ENCODE measurements at regions not wholly inside any gene's neighbourhood (a gene's known extent, or its start where the extent isn't known, plus 50 kb on each side); places are given as distances from the start of the nearest gene placed in this dataset.

GRCh38 chr14:104395941-104396681 lies 183.5 kb upstream of the C14orf180 start:
- no peak overlapping the region for H3K9ac ChIP-seq (ENCODE audit: low read length)
- no peak overlapping the region for H3K4me3 ChIP-seq (ENCODE audit: low read length)
- H3K9me3 ChIP-seq (ENCODE audit: low read length): no peaks in the 10 kb centered on the region
- no peaks in the 10 kb centered on the region for H3K27me3 ChIP-seq (ENCODE audit: insufficient read depth, low read depth, low read length)
- H3K36me3 ChIP-seq (ENCODE audit: insufficient read depth, low read length): no peaks in the 10 kb centered on the region
- H3K27ac ChIP-seq (ENCODE audit: low read length): no peak overlapping the region
- H4K20me1 ChIP-seq (ENCODE audit: insufficient read depth): no peaks in the 10 kb centered on the region
- H3K4me2 ChIP-seq (ENCODE audit: low read length): no peak overlapping the region
- no peaks in the 10 kb centered on the region for H3K9me2 ChIP-seq (ENCODE audit: insufficient read depth, low read length)
- TF ChIP-seq TAF1 (IDR thresholded peaks at IDR 0.05; ENCODE audit: low read depth) (no peak), CTCF (IDR thresholded peaks at IDR 0.05; ENCODE audit: poor library complexity, severe bottlenecking) (no peak), SMC3 (conservative IDR thresholded peaks at IDR 0.05; ENCODE audit: poor library complexity) (no peak), POLR2AphosphoS5 (IDR thresholded peaks at IDR 0.05) (no peak), EP300 (conservative IDR thresholded peaks at IDR 0.05; ENCODE audit: poor library complexity, severe bottlenecking) (no peak), EZH2 (IDR thresholded peaks at IDR 0.05; ENCODE audit: borderline replicate concordance, insufficient read depth, low read length, poor library complexity, severe bottlenecking) (no peak), MXI1 (conservative IDR thresholded peaks at IDR 0.05; ENCODE audit: poor library complexity, severe bottlenecking) (no peak), REST (IDR thresholded peaks at IDR 0.05; ENCODE audit: borderline replicate concordance) (no peak), RAD21 (conservative IDR thresholded peaks at IDR 0.05) (no peak)
- H3K79me2 ChIP-seq (replicated peaks; ENCODE audit: insufficient read depth, low read length): no peaks in the 10 kb centered on the region
- H2AFZ ChIP-seq (ENCODE audit: low read depth, low read length): no peak overlapping the region
- H3F3A ChIP-seq (ENCODE audit: insufficient read depth, low read length, poor library complexity, severe bottlenecking): no peaks in the 10 kb centered on the region

- Histone ChIP-seq H3K36me3 (ENCODE audit: insufficient read depth, low read length) (no peaks in the 10 kb centered on the region), H3F3A (ENCODE audit: insufficient read depth, low read length, poor library complexity, severe bottlenecking) (no peaks in the 10 kb centered on the region), H3K9ac (ENCODE audit: low read length) (no peak overlapping the region), H3K4me3 (ENCODE audit: low read length) (no peak overlapping the region), H3K27me3 (ENCODE audit: insufficient read depth, low read depth, low read length) (no peaks in the 10 kb centered on the region), H3K27ac (ENCODE audit: low read length) (no peak overlapping the region), H4K20me1 (ENCODE audit: insufficient read depth) (no peaks in the 10 kb centered on the region), H3K4me2 (ENCODE audit: low read length) (no peak overlapping the region), H3K9me2 (ENCODE audit: insufficient read depth, low read length) (no peaks in the 10 kb centered on the region), H3K9me3 (ENCODE audit: low read length) (no peaks in the 10 kb centered on the region), H2AFZ (ENCODE audit: low read depth, low read length) (no peak overlapping the region), H3K79me2 (replicated peaks; ENCODE audit: insufficient read depth, low read length) (no peaks in the 10 kb centered on the region)
- TF ChIP-seq SMC3 (conservative IDR thresholded peaks at IDR 0.05; ENCODE audit: poor library complexity) (no peak), EZH2 (IDR thresholded peaks at IDR 0.05; ENCODE audit: borderline replicate concordance, insufficient read depth, low read length, poor library complexity, severe bottlenecking) (no peak), POLR2AphosphoS5 (IDR thresholded peaks at IDR 0.05) (no peak), TAF1 (IDR thresholded peaks at IDR 0.05; ENCODE audit: low read depth) (no peak), EP300 (conservative IDR thresholded peaks at IDR 0.05; ENCODE audit: poor library complexity, severe bottlenecking) (no peak)
Measured at GRCh38 chr14:104396682-104397470, 182.7 kb upstream of the C14orf180 start.
